HEK293T (cell line): ENCODE measurements at regions not wholly inside any gene's neighbourhood (a gene's known extent, or its start where the extent isn't known, plus 50 kb on each side); places are given as distances from the start of the nearest gene placed in this dataset.

ENCODE experiments used
- CTCF ChIA-PET: fragments of 350-600 bp; formaldehyde crosslinking; extraction: SDS; loops from one replicate; lab custom pipeline; 2021; ENCODE audit warnings: antibody characterized with exemption, inconsistent platforms; lab: Yijun Ruan, JAX
- POLR2A ChIA-PET: fragments of 350-600 bp; formaldehyde crosslinking; extraction: SDS; loops from one replicate; lab custom pipeline; 2020; ENCODE audit warnings: antibody characterized with exemption, inconsistent platforms; lab: Yijun Ruan, JAX
- DNase-seq: peaks from one replicate; pipeline ENCODE4 v3.0.0; 2012; ENCODE audit warnings: mixed read lengths; ENCODE audit errors: extremely low spot score
- ARNT ChIP-seq: fragments of 450-650 bp; IDR thresholded peaks from 2 replicates; pipeline ENCODE4 v1.6.1; 2017; ENCODE audit warnings: mild to moderate bottlenecking
- BHLHE40 ChIP-seq: fragments of 450-650 bp; IDR thresholded peaks from 2 replicates; pipeline ENCODE4 v1.6.1; 2016; ENCODE audit warnings: mild to moderate bottlenecking, moderate library complexity, borderline replicate concordance
- CTBP1 ChIP-seq: fragments of 450-650 bp; IDR thresholded peaks from 2 replicates; pipeline ENCODE4 v1.6.1; 2016; ENCODE audit warnings: borderline replicate concordance
- ELF4 ChIP-seq: fragments of 450-650 bp; IDR thresholded peaks from 2 replicates; pipeline ENCODE4 v1.6.1; 2017; ENCODE audit warnings: antibody characterized with exemption
- FOXA1 ChIP-seq: fragments of 450-650 bp; IDR thresholded peaks from 2 replicates; pipeline ENCODE4 v1.6.1; 2016; ENCODE audit warnings: mild to moderate bottlenecking
- FOXK2 ChIP-seq: fragments of 450-650 bp; IDR thresholded peaks from 2 replicates; pipeline ENCODE4 v1.6.1; 2016; ENCODE audit warnings: mild to moderate bottlenecking
- FOXM1 ChIP-seq: fragments of 450-650 bp; IDR thresholded peaks from 2 replicates; pipeline ENCODE4 v1.6.1; 2017; ENCODE audit warnings: mild to moderate bottlenecking, borderline replicate concordance
- HDGF ChIP-seq: fragments of 450-650 bp; IDR thresholded peaks from 2 replicates; pipeline ENCODE4 v1.6.1; 2017; ENCODE audit warnings: antibody characterized with exemption, borderline replicate concordance
- L3MBTL2 ChIP-seq: fragments of 450-650 bp; conservative IDR thresholded peaks from 2 replicates; pipeline ENCODE4 v1.6.1; 2016; ENCODE audit warnings: mild to moderate bottlenecking
- LEF1 ChIP-seq: fragments of 450-650 bp; IDR thresholded peaks from 2 replicates; pipeline ENCODE4 v1.6.1; 2017; ENCODE audit warnings: mild to moderate bottlenecking, borderline replicate concordance
- SP1 ChIP-seq: fragments of 450-650 bp; IDR thresholded peaks from 2 replicates; pipeline ENCODE4 v1.6.1; 2017
- SUZ12 ChIP-seq: fragments of 450-650 bp; IDR thresholded peaks from 2 replicates; pipeline ENCODE4 v1.6.1; 2016; ENCODE audit warnings: mild to moderate bottlenecking
- TARDBP ChIP-seq: fragments of 450-650 bp; IDR thresholded peaks from 2 replicates; pipeline ENCODE4 v1.6.1; 2016
- ZNF384 ChIP-seq: fragments of 450-650 bp; IDR thresholded peaks from 2 replicates; pipeline ENCODE4 v1.6.1; 2016
- TF ChIP-seq, protein P1 (sequence below): fragments of 450-650 bp; IDR thresholded peaks from 2 replicates; pipeline ENCODE4 v1.6.1; 2016

DNA sequence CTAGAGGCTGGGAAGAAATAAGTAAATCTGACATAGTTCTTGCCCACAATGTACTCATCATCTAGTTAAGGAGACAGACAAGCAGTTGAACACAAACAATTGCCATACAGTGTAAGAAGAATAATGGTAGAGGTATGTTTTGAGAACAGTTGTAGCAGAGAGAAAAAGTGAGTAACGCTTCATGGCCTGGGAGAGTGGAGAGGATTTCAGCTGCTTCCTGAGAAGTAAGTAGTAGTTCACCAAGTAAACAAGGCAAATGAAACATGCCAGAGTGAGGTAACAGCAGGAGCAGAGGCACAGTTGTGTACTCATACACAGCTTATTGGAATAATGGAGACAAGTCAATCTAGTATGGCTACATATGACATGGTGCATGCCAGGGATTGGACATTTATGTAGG is 53.6 kb upstream of the RAP2C start:
- TF ChIP-seq SUZ12 (no peak), BHLHE40 (no peak), L3MBTL2 (no peak), FOXK2 (no peak), LEF1 (no peak), CTBP1 (no peak), ZNF384 (no peak), FOXM1 (no peak), SP1 (no peak), FOXA1 (no peak), TARDBP (no peak)
- TF ChIP-seq, protein P1, sequence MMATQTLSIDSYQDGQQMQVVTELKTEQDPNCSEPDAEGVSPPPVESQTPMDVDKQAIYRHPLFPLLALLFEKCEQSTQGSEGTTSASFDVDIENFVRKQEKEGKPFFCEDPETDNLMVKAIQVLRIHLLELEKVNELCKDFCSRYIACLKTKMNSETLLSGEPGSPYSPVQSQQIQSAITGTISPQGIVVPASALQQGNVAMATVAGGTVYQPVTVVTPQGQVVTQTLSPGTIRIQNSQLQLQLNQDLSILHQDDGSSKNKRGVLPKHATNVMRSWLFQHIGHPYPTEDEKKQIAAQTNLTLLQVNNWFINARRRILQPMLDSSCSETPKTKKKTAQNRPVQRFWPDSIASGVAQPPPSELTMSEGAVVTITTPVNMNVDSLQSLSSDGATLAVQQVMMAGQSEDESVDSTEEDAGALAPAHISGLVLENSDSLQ: no peak
- ChIA-PET POLR2A (no interaction called here), CTCF (no interaction called here)
- DNase-seq: no peak

DNA sequence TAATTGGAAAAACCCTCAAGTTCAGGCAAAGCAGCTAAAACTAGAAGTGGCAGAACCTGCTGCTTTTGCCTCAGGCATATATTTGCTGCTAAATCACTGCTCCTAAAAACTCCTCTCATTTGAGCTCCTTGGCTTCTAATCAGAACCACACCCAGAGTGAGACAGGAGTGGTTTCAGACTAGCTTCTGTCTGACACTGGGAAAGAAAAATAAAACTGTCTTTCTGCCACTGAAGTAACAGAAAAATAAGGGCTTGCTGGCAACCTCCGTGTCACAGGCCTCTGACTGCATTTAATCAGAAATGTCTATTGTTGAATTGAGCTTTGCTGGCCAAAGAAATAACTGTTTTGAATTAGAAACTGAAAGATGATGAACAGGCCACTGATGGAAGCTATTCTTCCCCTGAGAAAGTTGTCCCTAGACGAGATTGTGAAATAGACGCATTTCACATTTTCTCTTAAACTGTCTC is 52.1 kb upstream of the RAP2C start:
- TF ChIP-seq CTBP1 (no peak), HDGF (no peak), FOXK2 (no peak), FOXM1 (no peak), ARNT (no peak)
- TF ChIP-seq, protein P1: no peak
- no peak for DNase-seq
- ChIA-PET CTCF (interaction anchor here (0.8 kb wide), 1 partner anchor 21 kb away, joined by 3 read pairs; no protein-coding TSS in a partner anchor), POLR2A (no interaction called here)

DNA sequence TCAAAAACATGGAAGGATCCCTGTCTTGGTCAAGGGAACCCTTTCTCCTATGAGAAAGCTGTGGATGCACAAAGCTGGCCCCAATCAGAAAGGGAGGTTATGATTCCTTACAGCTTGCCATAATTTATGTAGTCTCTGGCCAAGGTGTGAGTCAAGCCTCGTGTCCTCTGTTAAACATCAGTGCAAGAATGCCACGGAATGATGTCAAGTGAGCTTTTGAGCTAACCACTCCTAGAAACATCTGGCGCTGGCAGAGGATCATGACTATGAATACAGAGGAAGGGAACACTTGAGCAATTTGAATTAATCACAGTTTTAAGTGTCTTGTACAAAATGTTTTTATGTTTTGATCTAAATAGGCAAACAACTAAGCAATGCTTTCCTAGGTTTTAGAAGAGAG is 51.5 kb upstream of the RAP2C start:
- POLR2A ChIA-PET: no interaction called here
- no peak for DNase-seq

DNA sequence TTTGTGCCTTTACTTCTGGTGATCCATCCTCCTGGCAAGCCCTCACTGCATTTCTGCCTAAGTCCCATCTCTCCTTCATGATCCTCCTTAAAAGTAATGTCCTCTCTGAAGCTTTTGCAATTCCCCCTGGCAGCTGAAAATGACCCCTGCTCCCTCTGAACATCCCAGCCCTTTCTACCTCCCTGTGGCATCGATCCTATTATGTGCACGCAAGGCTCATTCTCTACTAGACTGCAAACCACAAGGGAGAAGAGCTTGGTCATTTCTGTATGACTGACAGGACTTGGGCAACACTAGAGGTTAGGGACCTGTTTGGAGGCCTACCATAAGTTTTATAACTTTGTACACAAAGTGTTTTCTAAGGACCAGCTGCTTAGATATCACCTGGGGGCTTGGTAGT is 50.8 kb upstream of the RAP2C start:
- ChIA-PET CTCF (no interaction called here), POLR2A (no interaction called here)
- no peak for TF ChIP-seq FOXM1
- TF ChIP-seq ELF4: no peak
- no peak for TF ChIP-seq BHLHE40
- TF ChIP-seq HDGF: no peak
- TF ChIP-seq TARDBP: no peak
- no peak for TF ChIP-seq SP1
- TF ChIP-seq ZNF384: no peak
- no peak for TF ChIP-seq FOXA1
- TF ChIP-seq LEF1: no peak
- no peak for TF ChIP-seq L3MBTL2
- no peak for TF ChIP-seq FOXK2
- DNase-seq: no peak

More for the DNA sequence above, 51.5 kb upstream of the RAP2C start:
- TF ChIP-seq SUZ12: no peak
- CTCF ChIA-PET: no interaction called here
